GM12892 (cell line): ENCODE measurements at regions not wholly inside any gene's neighbourhood (a gene's known extent, or its start where the extent isn't known, plus 50 kb on each side); places are given as distances from the start of the nearest gene placed in this dataset.

Source experiments
- POLR2A ChIP-seq: IDR thresholded peaks from 2 replicates; pipeline ENCODE4 v1.6.1; 2011; ENCODE audit warnings: low read depth, low read length, control low read depth
- POLR2AphosphoS5 ChIP-seq: IDR thresholded peaks from 2 replicates; pipeline ENCODE4 v1.6.1; 2011; ENCODE audit warnings: low read depth, low read length, control low read depth
- TAF1 ChIP-seq: IDR thresholded peaks from 2 replicates; pipeline ENCODE4 v1.6.1; 2011; ENCODE audit warnings: low read depth, mild to moderate bottlenecking, control low read depth, low read length, borderline replicate concordance

DNA sequence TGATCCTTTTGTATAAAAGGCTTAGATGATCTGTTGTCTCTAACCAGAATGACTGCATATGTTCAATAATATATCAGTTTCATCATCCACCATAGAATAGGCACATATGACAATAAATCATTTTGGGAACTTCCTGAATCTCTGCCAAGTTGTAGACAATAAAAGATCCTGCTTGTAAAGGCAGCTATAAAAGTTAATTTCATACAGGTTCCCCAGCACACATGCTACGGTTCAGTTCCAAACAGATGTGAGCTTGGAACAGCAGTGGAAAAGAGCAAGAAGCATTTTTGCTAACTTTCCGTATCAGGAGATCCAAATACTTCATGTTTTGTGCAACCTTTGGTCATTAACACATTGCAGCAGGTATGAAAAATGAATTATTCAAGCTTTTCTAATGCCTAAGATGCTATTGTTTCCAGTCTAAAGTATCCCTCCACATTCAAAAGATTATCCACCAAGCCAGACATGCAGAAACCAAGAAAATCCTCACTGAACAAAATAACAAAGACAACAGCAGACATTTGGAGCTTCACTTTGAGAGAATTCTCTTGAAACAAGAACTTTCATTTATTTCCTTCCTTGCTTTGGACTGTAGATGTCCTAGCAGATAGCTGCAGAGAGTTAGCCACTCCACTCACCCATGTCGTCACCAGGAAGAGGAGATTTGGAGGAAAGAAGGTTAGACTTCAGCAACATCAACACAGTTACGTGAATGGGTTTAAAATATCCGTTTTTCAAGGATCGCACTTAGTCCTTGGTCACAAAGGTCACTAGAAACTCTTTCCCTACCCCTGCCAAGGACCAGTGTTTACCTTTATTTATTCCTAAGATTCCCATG is 453.5 kb upstream of the JARID2 start:
- TF ChIP-seq POLR2AphosphoS5 (no peak), POLR2A (no peak), TAF1 (no peak)
